H1 (cell line): ENCODE measurements at regions not wholly inside any gene's neighbourhood (a gene's known extent, or its start where the extent isn't known, plus 50 kb on each side); places are given as distances from the start of the nearest gene placed in this dataset.
"Not testable (repeated sequence)": the region's sequence is repeated elsewhere in the genome, so short reads cannot be mapped to it uniquely, and the experiment has no call there.

Experiments
- CTCF ChIA-PET: fragments of 300-600 bp; sonication (Branson Sonifier 250); formaldehyde crosslinking; loops from one replicate; lab custom pipeline; 2021; ENCODE audit not compliant: partially characterized antibody; lab: Charles Lee
- POLR2A ChIA-PET: fragments of 300-600 bp; sonication (Branson Sonifier 250); formaldehyde crosslinking; loops from one replicate; lab custom pipeline; 2021; ENCODE audit warnings: inconsistent platforms; ENCODE audit not compliant: partially characterized antibody; lab: Charles Lee
- DNase-seq, 2 experiments: peaks; one replicate each; pipeline versions ENCODE4 v3.0.0 to v3.0.0-alpha.2; 2010 to 2022; ENCODE audit warnings: low spot score in 2 of 2, low read depth in 1 of 2, mixed read lengths in 1 of 2
- FAIRE-seq: peaks from 2 replicates; lab custom pipeline; 2011; peaks lifted over from hg19 to GRCh38; lab: Jason Lieb, UNC
- H2AFZ ChIP-seq: 2 replicates; pipeline ENCODE4 v1.8.1; 2012; ENCODE audit warnings: low read length, inconsistent platforms
- H2AK5ac ChIP-seq: 2 replicates; pipeline ENCODE4 v1.6.1; 2013; ENCODE audit warnings: low read depth, low read length
- H2BK120ac ChIP-seq: replicated peaks from 2 replicates; pipeline ENCODE3; 2013; ENCODE audit warnings: low read depth, low read length, inconsistent platforms
- H2BK12ac ChIP-seq: 2 replicates; pipeline ENCODE4 v1.6.1; 2013; ENCODE audit warnings: low read depth, low read length
- H2BK15ac ChIP-seq: 2 replicates; pipeline ENCODE4 v1.6.1; 2013; ENCODE audit warnings: low read length
- H2BK20ac ChIP-seq: 2 replicates; pipeline ENCODE4 v1.6.1; 2013; ENCODE audit warnings: low read length
- H2BK5ac ChIP-seq: 2 replicates; pipeline ENCODE4 v1.6.1; 2013; ENCODE audit warnings: low read depth, low read length
- H3K14ac ChIP-seq: 2 replicates; pipeline ENCODE4 v1.6.1; 2013; ENCODE audit warnings: inconsistent platforms; ENCODE audit not compliant: insufficient read length
- H3K18ac ChIP-seq: 2 replicates; pipeline ENCODE4 v1.6.1; 2013; ENCODE audit warnings: low read length; ENCODE audit errors: extremely low read depth
- H3K23ac ChIP-seq: 2 replicates; pipeline ENCODE4 v1.6.1; 2013; ENCODE audit warnings: inconsistent platforms; ENCODE audit not compliant: insufficient read length
- H3K23me2 ChIP-seq: 2 replicates; pipeline ENCODE4 v1.6.1; 2013; ENCODE audit warnings: low read depth, low read length
- H3K27ac ChIP-seq: 2 replicates; pipeline ENCODE4 v1.6.1; 2011; ENCODE audit warnings: low read depth, low read length, inconsistent platforms
- H3K27me3 ChIP-seq, 4 experiments: replicated peaks in 1 of 4; 1 replicate in 1 of 4; 2 replicates in 3 of 4; pipeline versions ENCODE4 v1.6.1 to v1.8.1; 2011 to 2013; ENCODE audit warnings: low read length in 3 of 4, mild to moderate bottlenecking in 3 of 4, inconsistent platforms in 2 of 4, mixed read lengths in 2 of 4, moderate library complexity in 1 of 4; ENCODE audit not compliant: control insufficient read depth in 3 of 4, insufficient read depth in 3 of 4; ENCODE audit errors: extremely low read depth in 1 of 4
- H3K36me3 ChIP-seq, 4 experiments: 2 replicates each; pipeline versions ENCODE4 v1.6.1 to v1.8.1; 2011 to 2013; ENCODE audit warnings: mild to moderate bottlenecking in 4 of 4, low read length in 3 of 4, moderate library complexity in 2 of 4, control low read depth in 1 of 4, inconsistent platforms in 1 of 4; ENCODE audit not compliant: insufficient read depth in 4 of 4, control insufficient read depth in 2 of 4
- H3K4ac ChIP-seq: replicated peaks from 2 replicates; pipeline ENCODE3; 2013; ENCODE audit warnings: low read length, low read depth, mixed read lengths, inconsistent platforms; ENCODE audit not compliant: insufficient read length
- H3K4me1 ChIP-seq, 4 experiments: replicated peaks in 1 of 4; 1 replicate in 1 of 4; 2 replicates in 3 of 4; pipeline versions ENCODE4 v1.6.1 to v1.8.1; 2011 to 2013; ENCODE audit warnings: low read length in 3 of 4, inconsistent platforms in 2 of 4, mixed read lengths in 1 of 4; ENCODE audit not compliant: insufficient read depth in 4 of 4, control insufficient read depth in 3 of 4
- H3K4me2 ChIP-seq, 2 experiments: 2 replicates each; pipeline versions ENCODE4 v1.6.1 to v1.8.1; 2011 to 2013; ENCODE audit warnings: low read depth in 2 of 2, low read length in 2 of 2, control low read depth in 1 of 2, inconsistent platforms in 1 of 2, mild to moderate bottlenecking in 1 of 2; ENCODE audit not compliant: insufficient read depth in 1 of 2
- H3K4me3 ChIP-seq, 4 experiments: fragments of 200-600, 300-600 bp in 1 of 4; sonication (generic), shearing (Covaris generic), sonication (Bioruptor Twin) in 1 of 4; 2 replicates each; pipeline versions ENCODE4 v1.5.1 to v1.8.1; 2011 to 2016; ENCODE audit warnings: low read length in 4 of 4, low read depth in 3 of 4, control low read depth in 2 of 4, inconsistent platforms in 2 of 4, mild to moderate bottlenecking in 2 of 4, mixed read lengths in 1 of 4, moderate library complexity in 1 of 4; ENCODE audit not compliant: insufficient read depth in 2 of 4; ENCODE audit errors: extremely low read depth in 1 of 4
- H3K56ac ChIP-seq: replicated peaks from 2 replicates; pipeline ENCODE3; 2013; ENCODE audit warnings: low read depth, mild to moderate bottlenecking, mixed read lengths, low read length, inconsistent platforms; ENCODE audit not compliant: insufficient read length
- H3K79me1 ChIP-seq: 2 replicates; pipeline ENCODE4 v1.6.1; 2013; ENCODE audit warnings: low read depth, low read length, control low read depth
- H3K79me2 ChIP-seq, 2 experiments: 2 replicates each; pipeline versions ENCODE4 v1.6.1 to v1.8.1; 2012 to 2013; ENCODE audit warnings: low read length in 2 of 2, mild to moderate bottlenecking in 2 of 2, inconsistent platforms in 1 of 2; ENCODE audit not compliant: insufficient read depth in 2 of 2, control insufficient read depth in 1 of 2
- H3K9ac ChIP-seq, 4 experiments: replicated peaks in 1 of 4; 1 replicate in 1 of 4; 2 replicates in 3 of 4; pipeline versions ENCODE4 v1.6.1 to v1.8.1; 2011 to 2013; ENCODE audit warnings: low read depth in 3 of 4, low read length in 3 of 4, control low read depth in 2 of 4, mild to moderate bottlenecking in 2 of 4, moderate library complexity in 2 of 4, inconsistent platforms in 1 of 4; ENCODE audit errors: extremely low read depth in 1 of 4
- H3K9me3 ChIP-seq, 2 experiments: 2 replicates each; pipeline versions ENCODE4 v1.6.1 to v1.8.1; 2012 to 2013; ENCODE audit warnings: mild to moderate bottlenecking in 2 of 2, moderate library complexity in 2 of 2, control low read depth in 1 of 2, inconsistent platforms in 1 of 2, low read depth in 1 of 2, low read length in 1 of 2, mixed read lengths in 1 of 2; ENCODE audit not compliant: insufficient read depth in 2 of 2
- H4K20me1 ChIP-seq, 2 experiments: replicated peaks in 1 of 2; 2 replicates each; pipeline versions ENCODE3 to v1.8.1; 2011 to 2013; ENCODE audit warnings: inconsistent platforms in 2 of 2, low read length in 2 of 2, mild to moderate bottlenecking in 1 of 2; ENCODE audit not compliant: insufficient read depth in 2 of 2, control insufficient read depth in 1 of 2
- H4K5ac ChIP-seq: 2 replicates; pipeline ENCODE4 v1.6.1; 2013; ENCODE audit warnings: low read length, low read depth, mixed read lengths, inconsistent platforms; ENCODE audit not compliant: insufficient read length
- H4K8ac ChIP-seq: 2 replicates; pipeline ENCODE4 v1.8.0; 2013; ENCODE audit warnings: mild to moderate bottlenecking, moderate library complexity, low read length, inconsistent platforms; ENCODE audit not compliant: insufficient read depth; ENCODE audit errors: extremely low read depth
- H4K91ac ChIP-seq: replicated peaks from 2 replicates; pipeline ENCODE3; 2013; ENCODE audit warnings: low read length, mixed read lengths, inconsistent platforms; ENCODE audit not compliant: insufficient read length
- TAF1 ChIP-seq: IDR thresholded peaks from 2 replicates; pipeline ENCODE4 v1.6.1; 2011; ENCODE audit warnings: mild to moderate bottlenecking, low read depth, low read length
- YY1 ChIP-seq: IDR thresholded peaks from 2 replicates; pipeline ENCODE4 v1.6.1; 2011; ENCODE audit warnings: low read depth, mild to moderate bottlenecking, low read length
- WGBS, 2 experiments: shearing (Covaris generic) in 1 of 2; methylation state at CpG; one replicate each; pipeline versions ENCODE4 v1.1.6 to v1.1.7; 2013 to 2015; ENCODE audit warnings: low lambda C conversion rate in 2 of 2, mixed read lengths in 2 of 2, inconsistent platforms in 1 of 2, low coverage in 1 of 2, missing lambda C conversion rate in 1 of 2; ENCODE audit not compliant: insufficient replicate concordance in 2 of 2, insufficient coverage in 1 of 2, insufficient read length in 1 of 2; ENCODE audit errors: extremely low coverage in 1 of 2, missing lambda C conversion rate in 1 of 2; 5-methylcytosine and 5-hydroxymethylcytosine counted together

DNA sequence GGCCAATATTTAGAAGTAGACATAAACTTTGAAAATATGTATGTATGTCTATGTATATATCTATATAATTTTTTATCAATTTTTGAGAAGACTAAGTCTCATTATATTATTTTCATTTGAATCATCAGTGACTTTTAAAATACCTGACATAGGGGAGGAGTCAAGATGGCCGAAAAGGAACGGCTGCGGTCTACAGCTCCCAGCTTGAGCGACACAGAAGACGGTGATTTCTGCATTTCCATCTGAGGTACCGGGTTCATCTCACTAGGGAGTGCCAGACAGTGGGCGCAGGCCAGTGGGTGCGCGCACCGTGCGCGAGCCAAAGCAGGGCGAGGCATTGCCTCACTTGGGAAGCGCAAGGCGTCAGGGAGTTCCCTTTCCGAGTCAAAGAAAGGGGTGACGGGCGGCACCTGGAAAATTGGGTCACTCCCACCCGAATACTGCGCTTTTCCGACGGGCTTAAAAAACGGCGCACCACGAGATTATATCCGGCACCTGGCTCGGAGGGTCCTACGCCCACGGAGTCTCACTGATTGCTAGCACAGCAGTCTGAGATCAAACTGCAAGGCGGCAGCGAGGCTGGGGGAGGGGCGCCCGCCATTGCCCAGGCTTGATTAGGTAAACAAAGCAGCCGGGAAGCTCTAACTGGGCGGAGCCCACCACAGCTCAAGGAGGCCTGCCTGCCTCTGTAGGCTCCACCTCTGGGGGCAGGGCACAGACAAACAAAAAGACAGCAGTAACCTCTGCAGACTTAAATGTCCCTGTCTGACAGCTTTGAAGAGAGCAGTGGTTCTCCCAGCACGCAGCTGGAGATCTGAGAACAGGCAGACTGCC is 181.1 kb downstream of the MANEA start:
- H4K5ac ChIP-seq, H2BK120ac ChIP-seq, H3K23me2 ChIP-seq, H2BK5ac ChIP-seq, H2AFZ ChIP-seq, H3K14ac ChIP-seq, H2BK20ac ChIP-seq, H3K18ac ChIP-seq, H3K27ac ChIP-seq, CTCF ChIA-PET, H3K36me3 ChIP-seq, H3K27me3 ChIP-seq, POLR2A ChIA-PET, H2AK5ac ChIP-seq, H3K9me3 ChIP-seq, H3K4me2 ChIP-seq, H3K56ac ChIP-seq, H3K4ac ChIP-seq, FAIRE-seq, H4K20me1 ChIP-seq, H3K23ac ChIP-seq, H3K4me1 ChIP-seq, H4K91ac ChIP-seq, H4K8ac ChIP-seq, H3K79me2 ChIP-seq, H2BK15ac ChIP-seq, H2BK12ac ChIP-seq, H3K79me1 ChIP-seq: not testable (repeated sequence)
- Histone ChIP-seq H3K9ac (peak overlapping the region in 2 of 4 experiments; percentile 40 to 43; a peak in 2 of 7 replicates), H3K4me3 (peak overlapping the region in 3 of 4 experiments; percentile 27 to 41 (median 37); a peak in 3 of 8 replicates)
- 79% methylated on average over 14 of the region's 36 CpGs; no CpG with 5 or more reads in 1 of the 2 experiments for WGBS, 2 experiments
- peak in 1 of 2 experiments; percentile 53 for DNase-seq
- TF ChIP-seq TAF1: peak; percentile 51; the same call in 1 of the 2 replicates
- TF ChIP-seq YY1: peak; percentile 53
